Liver (tissue), 8 donors: ENCODE measurements at regions not wholly inside any gene's neighbourhood (a gene's known extent, or its start where the extent isn't known, plus 50 kb on each side); places are given as distances from the start of the nearest gene placed in this dataset.
"Not testable (repeated sequence)": the region's sequence is repeated elsewhere in the genome, so short reads cannot be mapped to it uniquely, and the experiment has no call there.

Source experiments
- DNase-seq: peaks from one replicate; pipeline ENCODE4 v3.0.0-alpha.2; 2017; ENCODE audit warnings: low spot score
- H3K27ac ChIP-seq, 2 donors: one replicate each; pipeline ENCODE4 v1.7.0; 2013; ENCODE audit warnings: inconsistent platforms in 2 of 2, low read length in 2 of 2, control low read depth in 1 of 2, low read depth in 1 of 2, mild to moderate bottlenecking in 1 of 2
- H3K27me3 ChIP-seq, 4 donors: one replicate each; pipeline versions ENCODE4 v1.6.1 to v1.7.0; 2013; ENCODE audit warnings: low read length in 3 of 4, inconsistent platforms in 1 of 4, mild to moderate bottlenecking in 1 of 4, moderate library complexity in 1 of 4; ENCODE audit not compliant: control insufficient read depth in 4 of 4, insufficient read depth in 4 of 4
- H3K36me3 ChIP-seq, 4 donors: one replicate each; pipeline versions ENCODE4 v1.6.1 to v1.7.0; 2013; ENCODE audit warnings: low read length in 3 of 4, mild to moderate bottlenecking in 3 of 4, low read depth in 1 of 4, moderate library complexity in 1 of 4; ENCODE audit not compliant: control insufficient read depth in 4 of 4, insufficient read depth in 3 of 4
- H3K4me1 ChIP-seq, 4 donors: one replicate each; pipeline versions ENCODE4 v1.6.1 to v1.7.0; 2013; ENCODE audit warnings: low read length in 3 of 4, mild to moderate bottlenecking in 3 of 4, moderate library complexity in 1 of 4; ENCODE audit not compliant: control insufficient read depth in 4 of 4, insufficient read depth in 4 of 4
- H3K4me3 ChIP-seq, 3 donors: one replicate each; pipeline versions ENCODE4 v1.6.1 to v1.7.0; 2013; ENCODE audit warnings: low read length in 3 of 3, control low read depth in 1 of 3, low read depth in 1 of 3, mild to moderate bottlenecking in 1 of 3
- H3K9ac ChIP-seq, 2 donors: one replicate each; pipeline ENCODE4 v1.7.0; 2013; ENCODE audit warnings: low read length in 2 of 2, mild to moderate bottlenecking in 2 of 2, moderate library complexity in 2 of 2, control low read depth in 1 of 2, low read depth in 1 of 2
- H3K9me3 ChIP-seq, 4 donors: one replicate each; pipeline versions ENCODE4 v1.6.1 to v1.7.0; 2013; ENCODE audit warnings: low read length in 3 of 4; ENCODE audit not compliant: control insufficient read depth in 4 of 4
- EGR1 ChIP-seq, 2 donors: IDR thresholded peaks; 2 replicates each; pipeline ENCODE4 v1.6.1; 2016 to 2018; ENCODE audit warnings: antibody characterized with exemption in 2 of 2, low read depth in 2 of 2
- FOXA1 ChIP-seq: IDR thresholded peaks from 2 replicates; pipeline ENCODE4 v1.6.1; 2016; ENCODE audit warnings: antibody characterized with exemption
- FOXA2 ChIP-seq: IDR thresholded peaks from 2 replicates; pipeline ENCODE4 v1.6.1; 2016; ENCODE audit warnings: antibody characterized with exemption
- GABPA ChIP-seq, 2 donors: IDR thresholded peaks in 1 of 2; conservative IDR thresholded peaks in 1 of 2; 2 replicates each; pipeline ENCODE4 v1.6.1; 2016; ENCODE audit warnings: antibody characterized with exemption in 2 of 2, mild to moderate bottlenecking in 1 of 2, moderate library complexity in 1 of 2
- HNF4A ChIP-seq, 2 donors: conservative IDR thresholded peaks; 2 replicates each; pipeline ENCODE4 v1.6.1; 2016; ENCODE audit warnings: antibody characterized with exemption in 2 of 2, mild to moderate bottlenecking in 2 of 2
- HNF4G ChIP-seq: IDR thresholded peaks from 2 replicates; pipeline ENCODE4 v1.6.1; 2016; ENCODE audit warnings: antibody characterized with exemption
- JUND ChIP-seq, 2 donors: IDR thresholded peaks; 2 replicates each; pipeline ENCODE4 v1.6.1; 2016; ENCODE audit warnings: antibody characterized with exemption in 2 of 2
- NR2F2 ChIP-seq: IDR thresholded peaks from 2 replicates; pipeline ENCODE4 v1.6.1; 2016; ENCODE audit warnings: antibody characterized with exemption
- RAD21 ChIP-seq, 2 donors: IDR thresholded peaks; 2 replicates each; pipeline ENCODE4 v1.6.1; 2016; ENCODE audit warnings: antibody characterized with exemption in 2 of 2, mild to moderate bottlenecking in 2 of 2
- REST ChIP-seq: IDR thresholded peaks from 2 replicates; pipeline ENCODE4 v1.6.1; 2016; ENCODE audit warnings: antibody characterized with exemption, mild to moderate bottlenecking
- RXRA ChIP-seq, 2 donors: IDR thresholded peaks; 2 replicates each; pipeline ENCODE4 v1.6.1; 2017 to 2018; ENCODE audit warnings: antibody characterized with exemption in 2 of 2, mild to moderate bottlenecking in 1 of 2
- SP1 ChIP-seq: IDR thresholded peaks from 2 replicates; pipeline ENCODE4 v1.6.1; 2018; ENCODE audit warnings: antibody characterized with exemption, mild to moderate bottlenecking
- TAF1 ChIP-seq: conservative IDR thresholded peaks from 2 replicates; pipeline ENCODE4 v1.6.1; 2016; ENCODE audit warnings: antibody characterized with exemption, mild to moderate bottlenecking
- YY1 ChIP-seq: IDR thresholded peaks from 2 replicates; pipeline ENCODE4 v1.6.1; 2016; ENCODE audit warnings: antibody characterized with exemption, mild to moderate bottlenecking
- WGBS: extraction: QIAGEN DNeasy Blood & Tissue Kit; methylation state at CpG from one replicate; pipeline ENCODE4 v1.1.7; 2013; 5-methylcytosine and 5-hydroxymethylcytosine counted together
- TF ChIP-seq, protein P1 (sequence below): fragments of 150-350 bp; IDR thresholded peaks from 2 replicates; pipeline ENCODE4 v1.5.1; 2017; ENCODE audit warnings: improper control_type of control experiment, low read depth, low read length; ENCODE audit not compliant: missing input control
- TF ChIP-seq, protein P2 (sequence below): IDR thresholded peaks from 2 replicates; pipeline ENCODE4 v1.6.1; 2016; ENCODE audit warnings: antibody characterized with exemption
- TF ChIP-seq, protein P3 (sequence below): IDR thresholded peaks from 2 replicates; pipeline ENCODE4 v1.6.1; 2016; ENCODE audit warnings: antibody characterized with exemption
- TF ChIP-seq, protein P4 (sequence below): IDR thresholded peaks from 2 replicates; pipeline ENCODE4 v1.6.1; 2016; ENCODE audit warnings: antibody characterized with exemption
- donor health status: healthy.
- donor health status: healthy.
- donor health status: healthy.
- donor health status: healthy.
- donor health status: healthy.

- H3K27ac ChIP-seq, H3K4me3 ChIP-seq, H3K9me3 ChIP-seq, H3K27me3 ChIP-seq, H3K4me1 ChIP-seq, H3K36me3 ChIP-seq, H3K9ac ChIP-seq, DNase-seq: not testable (repeated sequence)
- 52% methylated on average over 3 of the region's 3 CpGs for WGBS
- TF ChIP-seq HNF4G (peak; percentile 64), SP1 (peak; percentile 51), HNF4A (conservative IDR thresholded peaks at IDR 0.05) (peak; percentile 60 to 84)
Measured at GRCh38 chr5:102592586-102592985, 93.8 kb upstream of the SLCO6A1 start.

- Histone ChIP-seq H3K4me3 (no peak overlapping the region), H3K36me3 (no peaks in the 10 kb centered on the region), H3K9ac (no peak overlapping the region), H3K4me1 (no peaks in the 10 kb centered on the region), H3K9me3 (no peaks in the 10 kb centered on the region), H3K27me3 (no peaks in the 10 kb centered on the region), H3K27ac (no peak overlapping the region)
- WGBS: 72% methylated on average over 1 of the region's 1 CpG
- no peak for DNase-seq
- TF ChIP-seq REST (no peak), JUND (IDR thresholded peaks at IDR 0.05) (no peak), SP1 (no peak), EGR1 (IDR thresholded peaks at IDR 0.05; ENCODE audit: low read depth in 2 of 2) (no peak), RXRA (IDR thresholded peaks at IDR 0.05) (no peak), YY1 (no peak), TAF1 (no peak), HNF4G (no peak), RAD21 (IDR thresholded peaks at IDR 0.05) (no peak), GABPA (IDR thresholded peaks at IDR 0.05 in 1 of 2, conservative IDR thresholded peaks at IDR 0.05 in 1 of 2) (no peak), NR2F2 (no peak), HNF4A (conservative IDR thresholded peaks at IDR 0.05) (no peak), FOXA1 (no peak), FOXA2 (no peak)
- TF ChIP-seq, protein P1, sequence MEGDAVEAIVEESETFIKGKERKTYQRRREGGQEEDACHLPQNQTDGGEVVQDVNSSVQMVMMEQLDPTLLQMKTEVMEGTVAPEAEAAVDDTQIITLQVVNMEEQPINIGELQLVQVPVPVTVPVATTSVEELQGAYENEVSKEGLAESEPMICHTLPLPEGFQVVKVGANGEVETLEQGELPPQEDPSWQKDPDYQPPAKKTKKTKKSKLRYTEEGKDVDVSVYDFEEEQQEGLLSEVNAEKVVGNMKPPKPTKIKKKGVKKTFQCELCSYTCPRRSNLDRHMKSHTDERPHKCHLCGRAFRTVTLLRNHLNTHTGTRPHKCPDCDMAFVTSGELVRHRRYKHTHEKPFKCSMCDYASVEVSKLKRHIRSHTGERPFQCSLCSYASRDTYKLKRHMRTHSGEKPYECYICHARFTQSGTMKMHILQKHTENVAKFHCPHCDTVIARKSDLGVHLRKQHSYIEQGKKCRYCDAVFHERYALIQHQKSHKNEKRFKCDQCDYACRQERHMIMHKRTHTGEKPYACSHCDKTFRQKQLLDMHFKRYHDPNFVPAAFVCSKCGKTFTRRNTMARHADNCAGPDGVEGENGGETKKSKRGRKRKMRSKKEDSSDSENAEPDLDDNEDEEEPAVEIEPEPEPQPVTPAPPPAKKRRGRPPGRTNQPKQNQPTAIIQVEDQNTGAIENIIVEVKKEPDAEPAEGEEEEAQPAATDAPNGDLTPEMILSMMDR: no peak
- TF ChIP-seq, protein P2, sequence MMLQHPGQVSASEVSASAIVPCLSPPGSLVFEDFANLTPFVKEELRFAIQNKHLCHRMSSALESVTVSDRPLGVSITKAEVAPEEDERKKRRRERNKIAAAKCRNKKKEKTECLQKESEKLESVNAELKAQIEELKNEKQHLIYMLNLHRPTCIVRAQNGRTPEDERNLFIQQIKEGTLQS: no peak
- TF ChIP-seq, protein P3, sequence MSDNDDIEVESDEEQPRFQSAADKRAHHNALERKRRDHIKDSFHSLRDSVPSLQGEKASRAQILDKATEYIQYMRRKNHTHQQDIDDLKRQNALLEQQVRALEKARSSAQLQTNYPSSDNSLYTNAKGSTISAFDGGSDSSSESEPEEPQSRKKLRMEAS: no peak
- TF ChIP-seq, protein P4, sequence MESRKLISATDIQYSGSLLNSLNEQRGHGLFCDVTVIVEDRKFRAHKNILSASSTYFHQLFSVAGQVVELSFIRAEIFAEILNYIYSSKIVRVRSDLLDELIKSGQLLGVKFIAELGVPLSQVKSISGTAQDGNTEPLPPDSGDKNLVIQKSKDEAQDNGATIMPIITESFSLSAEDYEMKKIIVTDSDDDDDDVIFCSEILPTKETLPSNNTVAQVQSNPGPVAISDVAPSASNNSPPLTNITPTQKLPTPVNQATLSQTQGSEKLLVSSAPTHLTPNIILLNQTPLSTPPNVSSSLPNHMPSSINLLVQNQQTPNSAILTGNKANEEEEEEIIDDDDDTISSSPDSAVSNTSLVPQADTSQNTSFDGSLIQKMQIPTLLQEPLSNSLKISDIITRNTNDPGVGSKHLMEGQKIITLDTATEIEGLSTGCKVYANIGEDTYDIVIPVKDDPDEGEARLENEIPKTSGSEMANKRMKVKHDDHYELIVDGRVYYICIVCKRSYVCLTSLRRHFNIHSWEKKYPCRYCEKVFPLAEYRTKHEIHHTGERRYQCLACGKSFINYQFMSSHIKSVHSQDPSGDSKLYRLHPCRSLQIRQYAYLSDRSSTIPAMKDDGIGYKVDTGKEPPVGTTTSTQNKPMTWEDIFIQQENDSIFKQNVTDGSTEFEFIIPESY: no peak
Measured at GRCh38 chr5:102594192-102594591, 95.4 kb upstream of the SLCO6A1 start.
